Vagina (tissue), 2 donors: ENCODE measurements at regions not wholly inside any gene's neighbourhood (a gene's known extent, or its start where the extent isn't known, plus 50 kb on each side); places are given as distances from the start of the nearest gene placed in this dataset.

Source experiments
- CTCF ChIP-seq, 3 experiments: fragments of 450-650 bp in 2 of 3; fragments of 200-600 bp in 1 of 3; sonication (generic) in 1 of 3; IDR thresholded peaks; one replicate each; pipeline ENCODE4 v1.5.1; 2017 to 2019; ENCODE audit warnings: antibody characterized with exemption in 3 of 3, mild to moderate bottlenecking in 2 of 3, moderate library complexity in 2 of 3
- POLR2A ChIP-seq, 2 donors: fragments of 450-650 bp; IDR thresholded peaks; one replicate each; pipeline ENCODE4 v1.6.1; 2017; ENCODE audit warnings: antibody characterized with exemption in 2 of 2, mild to moderate bottlenecking in 2 of 2, moderate library complexity in 2 of 2
- POLR2AphosphoS5 ChIP-seq, 2 donors: sonication (generic); formaldehyde crosslinking; IDR thresholded peaks; one replicate each; pipeline ENCODE4 v1.9.0; 2017; ENCODE audit warnings: antibody characterized with exemption in 2 of 2, mild to moderate bottlenecking in 2 of 2, low read depth in 1 of 2; ENCODE audit not compliant: insufficient read depth in 1 of 2

DNA sequence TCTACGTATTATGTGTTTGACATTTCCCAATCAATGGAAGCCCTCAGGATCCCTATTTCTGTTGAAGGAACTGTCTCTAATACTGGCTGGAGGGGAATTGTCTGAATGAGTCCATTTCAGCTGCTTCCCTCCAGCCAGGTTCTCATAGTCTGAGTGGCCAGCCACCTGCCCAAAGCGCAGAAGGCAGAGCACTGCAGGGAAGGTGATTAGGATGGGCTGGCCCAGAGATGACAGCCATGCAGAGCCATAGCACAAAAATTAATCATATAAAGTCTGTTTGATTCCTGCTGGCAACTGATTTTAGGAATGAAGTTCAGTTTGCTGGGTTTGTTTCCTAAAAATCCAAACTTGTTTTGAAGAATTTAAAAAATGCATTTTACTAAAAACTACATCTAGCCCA lies 327.1 kb downstream of the ETAA1 start:
- TF ChIP-seq POLR2A (IDR thresholded peaks at IDR 0.05), result no peak
- TF ChIP-seq CTCF (IDR thresholded peaks at IDR 0.05), result no peak
- TF ChIP-seq POLR2AphosphoS5 (IDR thresholded peaks at IDR 0.05; ENCODE audit: insufficient read depth in 1 of 2, low read depth in 1 of 2), result no peak
